ENCODE measurements at regions not wholly inside any gene's neighbourhood (a gene's known extent, or its start where the extent isn't known, plus 50 kb on each side); places are given as distances from the start of the nearest gene placed in this dataset.

- Histone ChIP-seq H3K27ac (ENCODE audit: low read depth, low read length, poor library complexity, severe bottlenecking) (no peak overlapping the region), H3K27me3 (replicated peaks; ENCODE audit: insufficient read depth, low read depth, low read length, poor library complexity) (no peaks in the 10 kb centered on the region), H3K4me3 (ENCODE audit: low read depth, low read length, poor library complexity, severe bottlenecking) (no peak overlapping the region), H3K9me3 (ENCODE audit: low read depth, low read length, poor library complexity, severe bottlenecking) (peaks cover 23% of the 10 kb centered on the region), H3K4me1 (ENCODE audit: insufficient read depth, low read length, poor library complexity, severe bottlenecking) (no peaks in the 10 kb centered on the region), H3K36me3 (ENCODE audit: insufficient read depth, low read length, poor library complexity, severe bottlenecking) (no peaks in the 10 kb centered on the region)
- TF ChIP-seq CTCF (conservative IDR thresholded peaks at IDR 0.05; ENCODE audit: low read depth, low read length) (no peak), EZH2 (IDR thresholded peaks at IDR 0.05; ENCODE audit: borderline replicate concordance, low read depth, low read length, poor library complexity, severe bottlenecking) (no peak)
- no peak for DNase-seq (ENCODE audit: low spot score)
- ChIA-PET CTCF (no interaction called here), POLR2A (ENCODE audit: low non-redundant PET) (no interaction called here)
- BruUV-seq (replicated peaks): no TSS peak
- intact Hi-C loops (cut with micrococcal nuclease; ENCODE audit: unreplicated experiment): no loop called here
Measured at GRCh38 chr12:46508651-46509050, 136.1 kb upstream of the SLC38A2 start.

GRCh38 chr12:46507766-46508165 lies 135.2 kb upstream of the SLC38A2 start:
- no peak for TF ChIP-seq CTCF (conservative IDR thresholded peaks at IDR 0.05; ENCODE audit: low read depth, low read length)
- TF ChIP-seq EZH2 (IDR thresholded peaks at IDR 0.05; ENCODE audit: borderline replicate concordance, low read depth, low read length, poor library complexity, severe bottlenecking): no peak
- peaks cover 24% of the 10 kb centered on the region for H3K9me3 ChIP-seq (ENCODE audit: low read depth, low read length, poor library complexity, severe bottlenecking)
- ChIA-PET POLR2A (ENCODE audit: low non-redundant PET) (no interaction called here), CTCF (no interaction called here)
- no peak for DNase-seq (ENCODE audit: low spot score)
- no peaks in the 10 kb centered on the region for H3K4me1 ChIP-seq (ENCODE audit: insufficient read depth, low read length, poor library complexity, severe bottlenecking)
- H3K4me3 ChIP-seq (ENCODE audit: low read depth, low read length, poor library complexity, severe bottlenecking): no peak overlapping the region
- H3K36me3 ChIP-seq (ENCODE audit: insufficient read depth, low read length, poor library complexity, severe bottlenecking): no peaks in the 10 kb centered on the region
- no peak overlapping the region for H3K27ac ChIP-seq (ENCODE audit: low read depth, low read length, poor library complexity, severe bottlenecking)
- no peaks in the 10 kb centered on the region for H3K27me3 ChIP-seq (replicated peaks; ENCODE audit: insufficient read depth, low read depth, low read length, poor library complexity)
- intact Hi-C loops (cut with micrococcal nuclease; ENCODE audit: unreplicated experiment): no loop called here
- no TSS peak for BruUV-seq (replicated peaks)

- intact Hi-C loops (cut with micrococcal nuclease; ENCODE audit: unreplicated experiment): no loop called here
- Histone ChIP-seq H3K4me1 (ENCODE audit: insufficient read depth, low read length, poor library complexity, severe bottlenecking) (no peaks in the 10 kb centered on the region), H3K4me3 (ENCODE audit: low read depth, low read length, poor library complexity, severe bottlenecking) (no peak overlapping the region), H3K27me3 (replicated peaks; ENCODE audit: insufficient read depth, low read depth, low read length, poor library complexity) (no peaks in the 10 kb centered on the region), H3K36me3 (ENCODE audit: insufficient read depth, low read length, poor library complexity, severe bottlenecking) (no peaks in the 10 kb centered on the region), H3K9me3 (ENCODE audit: low read depth, low read length, poor library complexity, severe bottlenecking) (peaks cover 24% of the 10 kb centered on the region), H3K27ac (ENCODE audit: low read depth, low read length, poor library complexity, severe bottlenecking) (no peak overlapping the region)
- ChIA-PET POLR2A (ENCODE audit: low non-redundant PET) (no interaction called here), CTCF (no interaction called here)
- no peak for DNase-seq (ENCODE audit: low spot score)
- BruUV-seq (replicated peaks): no TSS peak
- TF ChIP-seq CTCF (conservative IDR thresholded peaks at IDR 0.05; ENCODE audit: low read depth, low read length) (no peak), EZH2 (IDR thresholded peaks at IDR 0.05; ENCODE audit: borderline replicate concordance, low read depth, low read length, poor library complexity, severe bottlenecking) (no peak)
Measured at GRCh38 chr12:46506961-46507360, 134.4 kb upstream of the SLC38A2 start.
